ENCODE measurements at regions not wholly inside any gene's neighbourhood (a gene's known extent, or its start where the extent isn't known, plus 50 kb on each side); places are given as distances from the start of the nearest gene placed in this dataset.
"Not testable (repeated sequence)": the region's sequence is repeated elsewhere in the genome, so short reads cannot be mapped to it uniquely, and the experiment has no call there.

DNA sequence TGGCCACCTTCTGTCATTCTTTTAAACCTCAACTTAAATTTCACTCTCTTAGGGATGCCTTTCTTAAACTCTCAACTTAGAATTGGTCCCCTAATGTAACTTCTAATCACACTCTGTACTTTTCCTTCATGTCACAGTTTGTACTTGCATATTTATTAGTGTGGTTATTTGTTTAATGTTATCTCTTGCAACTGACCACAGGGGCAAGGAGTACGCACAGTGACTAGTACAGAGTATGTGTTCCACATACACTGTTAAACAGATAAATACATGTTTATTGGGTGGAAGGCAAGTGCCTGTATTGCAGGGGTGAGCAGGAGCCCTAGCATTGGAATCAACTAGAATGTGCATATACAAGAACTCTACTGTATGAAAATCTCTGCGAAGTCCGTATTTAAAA is 554.0 kb downstream of the INSC start:
- Mint-ChIP-seq H3K27me3 (no peaks in the 10 kb centered on the region), H3K9me3 (no peaks in the 10 kb centered on the region), H3K4me3 (no peak overlapping the region), H3K27ac (no peak overlapping the region), H3K4me1 (no peaks in the 10 kb centered on the region), H3K36me3 (ENCODE audit: low read depth) (no peaks in the 10 kb centered on the region)
- DNase-seq: no peak
- CTCF ChIA-PET: no interaction called here
- POLR2A ChIA-PET: no interaction called here

DNA sequence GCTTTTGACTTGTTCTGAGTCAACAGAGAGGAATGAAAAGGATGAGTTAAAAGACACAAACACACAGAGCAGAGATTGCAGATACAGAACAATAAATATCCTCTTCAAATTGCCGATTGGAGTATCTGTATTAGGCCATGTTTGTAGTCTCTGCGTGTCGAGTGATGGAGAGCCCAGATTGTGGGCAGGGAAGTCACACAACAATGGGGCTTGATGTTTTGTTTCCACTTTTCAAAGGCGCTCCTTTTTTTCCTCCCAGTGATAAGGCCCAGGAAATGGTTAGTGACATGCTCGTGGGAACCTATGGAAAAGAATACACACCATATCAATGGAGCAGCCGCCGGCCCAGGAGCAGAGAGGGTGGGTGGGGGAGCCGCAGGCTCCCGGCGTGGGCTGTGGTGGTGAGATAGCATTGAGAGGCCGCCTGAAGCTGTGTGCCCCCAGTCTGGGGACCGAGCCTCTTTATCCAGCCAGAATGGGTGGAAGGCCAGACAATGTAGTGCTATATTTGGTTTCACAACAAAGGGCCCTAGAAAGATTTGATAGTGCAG is 555.9 kb downstream of the INSC start:
- ChIA-PET CTCF (no interaction called here), POLR2A (no interaction called here)
- no peak for DNase-seq
- Mint-ChIP-seq H3K36me3 (ENCODE audit: low read depth) (no peaks in the 10 kb centered on the region), H3K27ac (no peak overlapping the region), H3K4me1 (no peaks in the 10 kb centered on the region), H3K4me3 (no peak overlapping the region), H3K9me3 (no peaks in the 10 kb centered on the region), H3K27me3 (no peaks in the 10 kb centered on the region)

DNA sequence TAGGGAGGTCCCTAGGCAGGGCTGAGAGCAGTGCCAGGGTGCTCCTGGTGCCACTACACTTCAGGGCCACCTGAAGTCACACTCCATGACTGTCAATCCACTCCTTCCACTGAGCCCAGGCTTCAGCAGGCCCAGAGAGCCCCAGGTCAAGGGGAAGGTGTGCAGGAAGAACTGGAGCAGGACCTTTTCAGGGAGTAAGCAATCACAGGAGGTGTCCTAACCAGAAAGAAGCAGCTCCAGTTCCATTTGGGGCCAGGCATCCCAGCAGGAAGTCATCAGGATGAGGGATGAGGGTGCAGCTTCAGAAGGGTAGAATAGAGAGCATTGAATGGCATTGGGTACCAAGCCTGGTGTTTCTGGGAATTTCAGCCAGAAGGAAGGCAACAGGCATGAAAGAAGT is 556.5 kb downstream of the INSC start:
- H3K4me1 Mint-ChIP-seq: no peaks in the 10 kb centered on the region
- H3K4me3 Mint-ChIP-seq: no peak overlapping the region
- POLR2A ChIA-PET: no interaction called here
- H3K9me3 Mint-ChIP-seq: no peaks in the 10 kb centered on the region
- no peaks in the 10 kb centered on the region for H3K36me3 Mint-ChIP-seq (ENCODE audit: low read depth)
- H3K27me3 Mint-ChIP-seq: no peaks in the 10 kb centered on the region
- no peak for DNase-seq
- H3K27ac Mint-ChIP-seq: no peak overlapping the region
- CTCF ChIA-PET: no interaction called here

DNA sequence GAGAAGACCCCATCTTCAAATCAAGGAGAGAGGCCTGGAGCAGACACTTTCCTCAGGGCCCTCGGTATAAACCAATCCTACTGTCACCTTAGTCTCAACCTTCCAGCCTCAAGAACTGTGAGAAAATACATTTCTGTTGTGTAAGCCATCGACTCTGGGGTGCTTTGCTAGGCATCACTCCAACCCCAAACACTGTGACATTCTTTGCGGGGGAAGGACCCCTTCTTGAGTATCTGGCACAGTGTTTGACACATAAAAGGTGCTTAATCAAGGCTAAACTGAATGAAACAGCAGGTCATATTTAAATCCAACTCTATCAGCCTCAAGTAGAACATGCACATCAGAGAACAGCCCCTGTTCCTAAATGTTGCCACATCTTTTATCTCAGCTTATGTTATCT is 558.1 kb downstream of the INSC start:
- no peak overlapping the region for H3K4me3 Mint-ChIP-seq
- DNase-seq: no peak
- H3K27me3 Mint-ChIP-seq: no peaks in the 10 kb centered on the region
- H3K27ac Mint-ChIP-seq: no peak overlapping the region
- H3K36me3 Mint-ChIP-seq (ENCODE audit: low read depth): no peaks in the 10 kb centered on the region
- H3K4me1 Mint-ChIP-seq: no peaks in the 10 kb centered on the region
- CTCF ChIA-PET: no interaction called here
- POLR2A ChIA-PET: no interaction called here
- H3K9me3 Mint-ChIP-seq: no peaks in the 10 kb centered on the region

DNA sequence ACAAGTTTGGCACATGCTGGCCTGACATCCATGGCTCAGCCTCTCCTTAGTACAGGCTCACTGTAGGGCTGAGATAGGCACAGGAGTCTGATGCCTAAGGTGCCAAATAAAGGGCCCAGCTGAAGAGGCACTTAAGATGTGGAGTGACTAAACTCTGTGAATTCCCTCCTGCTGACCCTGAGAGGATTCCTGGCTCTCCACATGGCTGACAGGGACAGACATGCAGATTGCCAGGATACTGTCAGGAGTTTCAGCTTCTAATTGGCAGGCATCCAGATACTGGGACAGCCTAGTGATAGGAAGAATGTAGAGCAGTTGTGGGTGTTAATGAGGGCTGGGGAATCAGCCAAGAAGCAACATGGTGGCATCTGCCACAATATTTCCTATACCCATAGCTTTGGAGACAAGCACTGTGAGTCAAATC is 558.7 kb downstream of the INSC start:
- H3K27ac Mint-ChIP-seq: no peak overlapping the region
- DNase-seq: no peak
- no peaks in the 10 kb centered on the region for H3K9me3 Mint-ChIP-seq
- ChIA-PET CTCF (no interaction called here), POLR2A (no interaction called here)
- no peak overlapping the region for H3K4me3 Mint-ChIP-seq
- H3K27me3 Mint-ChIP-seq: no peaks in the 10 kb centered on the region
- no peaks in the 10 kb centered on the region for H3K36me3 Mint-ChIP-seq (ENCODE audit: low read depth)
- H3K4me1 Mint-ChIP-seq: no peaks in the 10 kb centered on the region

DNA sequence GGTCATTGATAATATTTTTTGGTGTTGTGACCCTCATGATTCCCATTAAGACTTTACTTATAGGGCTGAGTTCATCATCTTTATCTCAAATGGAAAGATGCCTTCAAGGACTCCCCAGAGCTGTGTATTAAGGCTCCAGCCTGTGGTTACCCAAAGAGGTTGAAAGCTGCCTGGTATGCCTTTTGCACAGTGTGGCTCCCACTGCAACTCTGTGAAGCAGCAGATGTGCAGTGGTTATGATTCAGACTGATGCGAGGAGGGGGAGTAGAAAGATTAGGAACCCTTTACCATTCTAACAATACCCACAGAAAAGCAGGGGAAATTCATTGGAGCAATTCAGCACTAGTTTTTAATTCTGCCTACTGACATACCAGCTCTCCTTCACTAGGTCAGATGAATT is 560.0 kb downstream of the INSC start:
- no peaks in the 10 kb centered on the region for H3K4me1 Mint-ChIP-seq
- no peak overlapping the region for H3K4me3 Mint-ChIP-seq
- H3K27me3 Mint-ChIP-seq: no peaks in the 10 kb centered on the region
- POLR2A ChIA-PET: no interaction called here
- no peak overlapping the region for H3K27ac Mint-ChIP-seq
- DNase-seq: no peak
- no peaks in the 10 kb centered on the region for H3K9me3 Mint-ChIP-seq
- H3K36me3 Mint-ChIP-seq (ENCODE audit: low read depth): no peaks in the 10 kb centered on the region
- CTCF ChIA-PET: no interaction called here

DNA sequence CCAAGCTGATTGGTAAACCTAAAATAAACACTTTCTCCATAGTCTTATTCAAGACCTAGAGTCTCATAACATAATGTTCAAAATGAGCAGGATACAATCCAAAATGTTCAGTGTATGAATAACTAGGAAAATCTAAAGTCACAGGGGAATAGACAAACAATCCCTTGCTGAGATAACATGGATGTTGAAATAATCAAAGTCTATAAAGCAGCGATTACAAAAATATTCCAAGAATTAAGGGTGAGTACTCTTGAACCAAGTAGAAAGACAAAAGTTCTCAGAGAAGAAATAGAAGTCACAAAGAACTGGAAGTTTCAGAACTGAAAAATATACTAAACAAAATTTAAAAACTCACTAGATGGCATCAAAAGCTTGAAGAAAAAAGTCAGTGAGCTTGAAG is 561.0 kb downstream of the INSC start:
- ChIA-PET CTCF (no interaction called here), POLR2A (no interaction called here)
- Mint-ChIP-seq H3K9me3 (no peaks in the 10 kb centered on the region), H3K4me1 (no peaks in the 10 kb centered on the region), H3K36me3 (ENCODE audit: low read depth) (no peaks in the 10 kb centered on the region), H3K27me3 (no peaks in the 10 kb centered on the region), H3K4me3 (no peak overlapping the region), H3K27ac (no peak overlapping the region)
- DNase-seq: no peak

DNA sequence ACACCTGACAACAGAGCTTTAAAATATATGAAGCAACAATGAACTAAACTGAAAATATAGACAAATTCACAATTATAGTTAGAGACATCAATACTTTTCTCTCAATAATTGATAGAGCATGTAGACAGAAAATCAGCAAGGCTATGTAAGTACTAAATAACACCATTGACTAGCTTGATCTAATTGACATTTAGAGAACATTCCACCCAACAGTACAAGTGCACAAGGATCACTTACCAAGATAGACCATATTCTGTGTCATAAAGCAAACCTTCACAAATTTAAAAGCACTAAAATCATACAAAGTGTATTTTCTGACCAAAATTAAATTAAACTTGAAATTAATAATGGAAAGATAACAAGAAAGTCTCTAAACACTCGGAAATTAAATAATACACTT is 562.5 kb downstream of the INSC start:
- H3K4me1 Mint-ChIP-seq: no peaks in the 10 kb centered on the region
- no peak for DNase-seq
- ChIA-PET POLR2A (no interaction called here), CTCF (no interaction called here)
- no peaks in the 10 kb centered on the region for H3K36me3 Mint-ChIP-seq (ENCODE audit: low read depth)
- no peak overlapping the region for H3K27ac Mint-ChIP-seq
- no peaks in the 10 kb centered on the region for H3K27me3 Mint-ChIP-seq
- H3K9me3 Mint-ChIP-seq: no peaks in the 10 kb centered on the region
- no peak overlapping the region for H3K4me3 Mint-ChIP-seq

DNA sequence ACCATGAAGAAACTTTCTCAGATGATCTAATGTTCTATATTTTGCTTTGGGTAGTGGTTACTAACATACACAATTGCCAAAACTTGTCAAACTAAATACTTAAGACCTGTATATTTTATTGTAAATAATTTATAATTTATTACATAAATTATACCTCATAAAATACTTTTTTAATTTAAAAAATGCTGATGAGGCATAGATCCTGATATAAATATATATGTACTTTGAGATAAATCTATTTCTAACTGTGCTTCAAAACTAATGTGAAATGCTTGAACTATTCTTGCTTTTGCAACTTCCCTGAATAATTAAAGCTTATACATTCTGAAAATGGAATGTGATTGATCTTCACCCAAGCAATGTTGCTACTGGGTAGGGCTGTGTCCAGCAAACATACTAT is 568.8 kb downstream of the INSC start:
- no peaks in the 10 kb centered on the region for H3K4me1 Mint-ChIP-seq
- ChIA-PET POLR2A (no interaction called here), CTCF (no interaction called here)
- H3K36me3 Mint-ChIP-seq (ENCODE audit: low read depth): no peaks in the 10 kb centered on the region
- no peak overlapping the region for H3K4me3 Mint-ChIP-seq
- H3K9me3 Mint-ChIP-seq: peaks cover 8% of the 10 kb centered on the region
- H3K27ac Mint-ChIP-seq: no peak overlapping the region
- H3K27me3 Mint-ChIP-seq: no peaks in the 10 kb centered on the region
- no peak for DNase-seq

DNA sequence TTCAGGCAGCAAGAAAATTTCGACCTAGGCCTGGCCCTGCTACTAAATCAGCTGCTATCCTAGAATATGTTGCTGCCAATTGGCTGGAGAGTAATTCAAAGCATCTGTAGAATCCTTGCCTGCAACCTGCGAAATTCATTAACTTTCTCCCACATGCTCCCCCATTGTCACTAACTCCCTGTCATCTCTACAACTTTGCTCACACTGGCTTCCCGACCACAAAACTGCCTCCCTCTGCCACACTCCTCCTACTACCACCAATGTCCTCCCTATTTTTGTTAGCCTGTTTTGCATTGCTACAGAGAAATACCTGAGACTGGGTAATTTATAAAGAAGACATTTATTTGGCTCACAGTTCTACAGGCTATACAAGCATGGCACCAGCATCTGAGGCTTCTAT is 570.6 kb downstream of the INSC start:
- H3K36me3 Mint-ChIP-seq (ENCODE audit: low read depth): no peaks in the 10 kb centered on the region
- POLR2A ChIA-PET: no interaction called here
- H3K9me3 Mint-ChIP-seq: peaks cover 8% of the 10 kb centered on the region
- no peak for DNase-seq
- H3K27me3 Mint-ChIP-seq: no peaks in the 10 kb centered on the region
- no peaks in the 10 kb centered on the region for H3K4me1 Mint-ChIP-seq
- H3K27ac Mint-ChIP-seq: no peak overlapping the region
- H3K4me3 Mint-ChIP-seq: no peak overlapping the region
- CTCF ChIA-PET: no interaction called here

DNA sequence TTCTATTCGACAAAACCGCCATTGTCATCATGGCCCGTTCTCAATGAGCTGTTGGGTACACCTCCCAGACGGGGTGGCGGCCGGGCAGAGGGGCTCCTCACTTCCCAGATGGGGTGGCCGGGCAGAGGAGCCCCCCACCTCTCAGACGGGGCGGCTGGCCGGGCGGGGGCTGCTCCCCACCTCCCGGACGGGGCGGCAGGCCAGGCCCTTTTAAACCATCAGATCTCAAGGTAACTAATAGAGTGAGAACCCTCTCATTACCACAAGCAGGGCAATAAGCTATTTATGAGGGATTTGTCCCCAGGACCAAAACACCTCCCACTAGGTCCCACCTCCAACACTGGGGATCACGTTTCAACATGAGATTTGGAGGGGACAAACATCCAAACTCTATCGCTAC is 571.5 kb downstream of the INSC start:
- POLR2A ChIA-PET; DNase-seq; H3K4me3 Mint-ChIP-seq; H3K27me3 Mint-ChIP-seq; H3K9me3 Mint-ChIP-seq; CTCF ChIA-PET; H3K36me3 Mint-ChIP-seq (ENCODE audit: low read depth); H3K27ac Mint-ChIP-seq; H3K4me1 Mint-ChIP-seq: not testable (repeated sequence)

DNA sequence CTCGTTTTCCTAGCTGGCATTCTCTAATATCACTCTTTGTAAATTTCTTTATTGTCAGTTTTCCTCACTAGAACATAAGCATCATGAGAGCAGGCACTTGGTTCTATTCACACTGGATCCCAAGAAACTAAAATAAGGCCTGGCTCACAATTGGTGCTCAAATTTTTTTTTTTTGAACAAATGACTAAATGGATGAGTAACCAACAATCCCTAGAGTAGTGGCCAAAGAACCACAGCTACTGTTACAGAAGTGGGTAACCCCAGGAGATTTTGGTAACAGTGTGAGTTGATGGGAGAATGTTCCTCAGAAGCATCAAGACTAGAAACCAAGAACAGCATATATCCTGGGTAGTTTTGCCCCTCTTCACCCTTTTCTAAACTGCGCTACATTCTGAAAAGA is 572.6 kb downstream of the INSC start:
- CTCF ChIA-PET: no interaction called here
- Mint-ChIP-seq H3K27ac (no peak overlapping the region), H3K4me3 (no peak overlapping the region), H3K4me1 (no peaks in the 10 kb centered on the region), H3K27me3 (no peaks in the 10 kb centered on the region), H3K36me3 (ENCODE audit: low read depth) (no peaks in the 10 kb centered on the region), H3K9me3 (peaks cover 8% of the 10 kb centered on the region)
- no peak for DNase-seq
- POLR2A ChIA-PET: no interaction called here

DNA sequence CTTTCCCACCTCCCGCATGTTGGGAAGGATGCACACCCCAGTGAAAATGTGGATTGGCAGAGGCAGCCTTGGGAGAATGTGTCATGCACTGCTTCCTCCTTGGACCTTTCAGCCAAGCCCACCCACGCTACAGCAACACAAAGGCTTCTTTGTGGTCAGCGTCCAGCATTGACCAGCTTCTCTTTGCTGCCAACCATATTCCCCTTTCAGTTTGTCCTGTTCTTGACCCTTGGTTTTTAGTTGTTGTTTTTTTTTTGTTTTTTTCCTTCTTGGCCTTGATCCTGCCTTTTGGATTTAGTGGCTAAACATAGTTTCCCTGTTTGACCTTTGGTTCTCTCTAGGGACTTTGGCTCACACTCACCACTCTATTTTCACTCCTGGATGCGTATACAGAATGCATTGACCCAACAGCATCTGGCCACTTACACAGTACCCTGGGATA is 573.6 kb downstream of the INSC start:
- Mint-ChIP-seq H3K9me3 (peaks cover 8% of the 10 kb centered on the region), H3K27me3 (no peaks in the 10 kb centered on the region), H3K4me1 (no peaks in the 10 kb centered on the region), H3K27ac (no peak overlapping the region), H3K36me3 (ENCODE audit: low read depth) (no peaks in the 10 kb centered on the region), H3K4me3 (no peak overlapping the region)
- ChIA-PET POLR2A (no interaction called here), CTCF (no interaction called here)
- DNase-seq: no peak

DNA sequence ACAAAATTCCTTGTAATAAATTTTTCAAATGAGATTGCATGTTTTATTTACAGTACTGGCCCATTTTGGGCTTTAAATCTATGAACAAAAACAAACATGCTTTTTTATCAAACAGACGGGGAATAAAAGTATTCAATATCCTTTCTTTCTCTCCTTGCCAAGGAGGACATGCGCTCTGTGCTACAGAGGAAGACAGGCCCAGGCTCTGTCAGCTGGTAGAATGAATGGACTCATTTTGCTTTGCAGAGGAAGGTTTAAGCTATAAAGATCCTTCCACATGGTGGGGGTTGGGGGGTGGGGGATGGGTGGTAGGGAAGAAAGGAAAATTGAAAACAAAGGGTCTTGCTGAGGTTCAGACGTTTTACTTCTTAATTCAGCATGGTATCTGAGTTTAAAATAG is 575.6 kb downstream of the INSC start:
- Mint-ChIP-seq H3K4me3 (no peak overlapping the region), H3K27me3 (no peaks in the 10 kb centered on the region), H3K9me3 (peaks cover 6% of the 10 kb centered on the region), H3K36me3 (ENCODE audit: low read depth) (no peaks in the 10 kb centered on the region), H3K4me1 (no peaks in the 10 kb centered on the region), H3K27ac (no peak overlapping the region)
- no peak for DNase-seq
- ChIA-PET CTCF (no interaction called here), POLR2A (no interaction called here)

DNA sequence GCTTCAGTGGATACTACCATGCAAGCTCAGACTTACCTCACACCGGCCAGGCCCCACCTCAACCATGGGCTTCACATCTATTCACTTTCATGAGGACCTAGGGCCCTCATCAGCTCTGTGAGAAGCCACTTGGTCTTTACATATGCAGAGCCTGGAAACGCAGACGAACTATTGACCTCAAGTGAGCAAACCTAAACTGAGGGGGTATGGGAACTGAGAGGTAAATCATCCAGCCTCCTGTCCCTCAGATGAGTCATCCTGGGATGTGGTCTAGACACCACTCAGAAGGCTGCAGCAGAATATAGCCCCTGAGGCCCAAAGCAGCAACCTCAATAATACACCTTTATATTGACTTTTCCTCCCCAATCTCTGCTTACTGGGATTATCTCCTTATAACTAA is 578.0 kb downstream of the INSC start:
- H3K27me3 Mint-ChIP-seq: no peaks in the 10 kb centered on the region
- H3K9me3 Mint-ChIP-seq: peaks cover 5% of the 10 kb centered on the region
- H3K36me3 Mint-ChIP-seq (ENCODE audit: low read depth): no peaks in the 10 kb centered on the region
- ChIA-PET CTCF (no interaction called here), POLR2A (no interaction called here)
- no peak overlapping the region for H3K4me3 Mint-ChIP-seq
- no peak overlapping the region for H3K27ac Mint-ChIP-seq
- DNase-seq: no peak
- H3K4me1 Mint-ChIP-seq: no peaks in the 10 kb centered on the region

All from activated CD4-positive, alpha-beta memory T cell treated with anti-CD3 and anti-CD28 coated beads, Interleukin-2, amount 10 ng/mL, durations not matched to agents 7 days and 5 days (primary cell).